Endothelial cell of hepatic sinusoid (primary cell): ENCODE measurements at regions not wholly inside any gene's neighbourhood (a gene's known extent, or its start where the extent isn't known, plus 50 kb on each side); places are given as distances from the start of the nearest gene placed in this dataset.

Experiments used
- in situ Hi-C: cut with HindIII; loops from 2 replicates; pipeline ENCODE4 v1.10.0; 2017; ENCODE audit warnings: low sequenced_read_pairs

- in situ Hi-C loops, result no loop called here
Measured at GRCh38 chr17:73694491-73694890, 50.2 kb upstream of the SDK2 start.

GRCh38 chr17:73695035-73695738, 50.9 kb upstream of the SDK2 start:
- in situ Hi-C loops, result no loop called here

- in situ Hi-C loops, result no loop called here
Measured at GRCh38 chr17:73696251-73696650, 52.0 kb upstream of the SDK2 start.

DNA sequence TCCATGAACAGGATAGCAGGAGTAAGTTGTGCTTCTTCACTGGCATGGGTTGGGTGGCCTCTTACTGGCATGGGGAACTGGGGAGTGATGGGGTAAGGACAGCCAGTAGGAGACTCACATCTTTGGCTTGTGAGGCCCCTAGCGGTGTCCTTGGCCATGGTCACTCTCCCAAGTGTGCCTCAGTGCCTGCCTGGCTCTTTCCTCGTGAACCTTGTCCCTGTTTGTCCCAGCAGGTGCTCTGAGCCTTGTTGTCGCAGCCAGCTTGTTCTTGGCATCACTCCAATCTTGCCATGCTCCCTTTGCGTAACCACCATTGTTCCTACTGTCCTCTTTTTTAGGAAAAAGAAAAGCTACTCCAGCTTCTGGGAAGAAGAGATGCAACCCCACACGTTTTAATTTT, 53.6 kb upstream of the SDK2 start:
- in situ Hi-C loops, result no loop called here

DNA sequence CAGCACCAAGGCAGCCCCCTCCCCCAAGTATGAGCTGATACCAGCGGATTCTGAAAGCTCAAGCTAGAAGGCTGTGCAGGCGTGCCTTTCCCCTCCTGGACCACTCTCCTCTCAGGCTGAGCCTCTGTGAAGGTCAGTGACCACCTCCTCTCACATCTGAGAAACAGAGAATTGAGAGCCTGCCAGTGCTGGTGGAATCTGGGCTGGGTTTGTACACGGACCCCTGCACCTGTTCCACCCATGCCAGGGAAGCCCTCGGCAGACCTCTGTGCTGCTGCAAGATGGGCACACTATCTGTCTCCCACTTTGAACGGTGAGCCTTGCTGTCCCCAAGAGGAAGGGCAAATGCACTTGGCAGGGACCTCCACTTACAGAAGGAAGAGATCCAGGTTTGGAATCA, 54.7 kb upstream of the SDK2 start:
- in situ Hi-C loops, result no loop called here

DNA sequence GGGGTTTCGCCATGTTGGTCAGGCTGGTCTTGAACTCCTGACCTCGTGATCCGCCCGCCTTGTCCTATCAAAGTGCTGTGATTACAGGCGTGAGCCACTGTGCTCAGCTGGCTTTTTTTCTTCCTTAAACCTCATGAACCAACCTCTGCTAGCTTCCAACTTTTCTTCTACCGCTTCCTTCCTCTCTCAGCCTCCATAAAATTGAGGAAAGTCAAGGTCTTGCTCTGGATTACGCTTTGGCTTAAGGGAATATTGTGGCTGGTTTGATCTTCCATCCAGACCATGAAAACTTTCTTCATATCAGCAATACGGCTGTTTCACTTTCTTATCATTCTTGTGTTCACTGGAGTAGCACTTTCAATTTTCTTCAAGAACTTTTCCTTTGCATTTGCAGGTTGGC, 57.5 kb upstream of the SDK2 start:
- in situ Hi-C loops, result loop anchor here (5.0 kb wide), 1 partner anchor 254 kb away; no protein-coding TSS in a partner anchor

GRCh38 chr17:73703192-73703591, 58.9 kb upstream of the SDK2 start:
- in situ Hi-C loops, result loop anchor here (5.0 kb wide), 1 partner anchor 256 kb away; no protein-coding TSS in a partner anchor

DNA sequence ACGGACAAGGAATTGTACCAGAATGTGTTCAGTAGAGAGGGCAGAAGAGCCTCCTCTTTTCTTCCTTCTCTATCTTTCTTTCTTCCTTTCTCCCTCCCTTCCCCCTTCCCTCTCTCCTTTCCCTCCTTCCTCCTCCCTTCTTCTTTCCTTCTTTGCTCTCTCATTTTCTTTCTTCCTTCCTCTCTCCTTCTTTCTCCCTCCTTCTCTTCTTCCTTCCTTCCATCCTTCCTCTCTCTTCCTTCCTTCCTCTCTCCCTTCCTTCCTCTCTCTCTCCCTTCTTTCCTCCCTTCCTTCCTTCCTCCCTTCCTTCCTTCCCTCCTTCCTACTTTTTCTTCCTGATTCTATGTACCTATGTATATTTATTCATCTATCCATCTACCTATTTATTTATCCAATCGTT, 59.7 kb upstream of the SDK2 start:
- in situ Hi-C loops, result loop anchor here (5.0 kb wide), 1 partner anchor 257 kb away; no protein-coding TSS in a partner anchor

- in situ Hi-C loops, result no loop called here
Measured at GRCh38 chr17:73705594-73705993, 61.3 kb upstream of the SDK2 start.

DNA sequence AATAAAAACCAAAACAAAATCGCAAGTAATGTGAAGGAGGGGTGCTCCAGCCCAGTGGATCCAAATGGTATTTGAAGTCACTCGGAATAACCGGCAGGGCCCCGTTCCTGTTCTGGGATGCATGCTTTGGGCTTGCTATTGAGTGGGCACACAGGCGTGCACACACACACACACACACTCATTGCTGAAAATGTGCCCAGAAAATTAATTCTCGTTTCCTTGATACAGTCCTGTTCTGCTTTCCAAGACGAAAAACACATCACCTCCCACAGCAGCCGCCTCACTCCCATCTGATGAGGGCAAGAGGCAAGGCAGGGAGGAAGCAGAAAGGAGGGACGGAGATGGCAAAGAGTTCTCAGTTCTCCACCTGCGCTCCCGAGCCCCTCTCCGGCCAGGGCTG, 62.2 kb upstream of the SDK2 start:
- in situ Hi-C loops, result no loop called here

DNA sequence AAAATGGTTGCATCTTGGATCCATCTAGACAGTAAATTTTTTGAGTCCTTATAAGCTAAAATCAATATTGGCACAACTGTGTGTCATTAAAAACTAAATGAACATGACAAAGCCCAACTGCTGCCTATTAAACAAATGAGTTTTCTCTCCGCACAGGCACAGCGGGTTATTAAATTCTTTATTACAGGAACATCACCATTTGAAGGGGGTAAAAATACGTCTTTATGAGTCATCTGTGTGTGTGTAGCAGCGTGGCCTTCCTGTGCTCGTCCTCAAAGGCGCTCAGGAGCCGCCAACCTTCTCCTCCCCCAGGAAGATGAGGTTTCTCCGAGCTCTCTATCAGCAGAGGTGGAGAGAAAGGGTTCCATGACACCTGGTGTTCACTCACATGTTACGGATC, 62.6 kb upstream of the SDK2 start:
- in situ Hi-C loops, result no loop called here

DNA sequence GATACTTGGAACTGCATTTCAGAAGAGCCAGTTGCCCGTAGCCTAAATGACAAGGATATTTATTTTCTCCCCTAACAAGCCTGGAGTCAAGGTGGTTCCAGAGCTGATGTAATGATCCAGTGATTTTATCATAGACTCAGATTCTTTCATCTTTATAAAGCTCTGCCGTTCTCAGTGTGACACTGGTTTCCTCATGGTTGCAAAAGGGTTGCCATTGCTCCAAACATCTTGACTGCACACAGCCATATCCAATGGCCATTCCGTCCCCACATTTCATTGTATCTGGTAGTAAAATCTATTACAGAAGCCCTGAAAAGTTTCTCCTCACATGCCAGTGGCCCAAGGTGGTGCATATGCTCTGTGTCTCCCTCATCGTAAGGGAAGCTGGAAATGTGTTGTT, 63.1 kb upstream of the SDK2 start:
- in situ Hi-C loops, result no loop called here

- in situ Hi-C loops, result no loop called here
Measured at GRCh38 chr17:73710095-73710592, 65.9 kb upstream of the SDK2 start.

DNA sequence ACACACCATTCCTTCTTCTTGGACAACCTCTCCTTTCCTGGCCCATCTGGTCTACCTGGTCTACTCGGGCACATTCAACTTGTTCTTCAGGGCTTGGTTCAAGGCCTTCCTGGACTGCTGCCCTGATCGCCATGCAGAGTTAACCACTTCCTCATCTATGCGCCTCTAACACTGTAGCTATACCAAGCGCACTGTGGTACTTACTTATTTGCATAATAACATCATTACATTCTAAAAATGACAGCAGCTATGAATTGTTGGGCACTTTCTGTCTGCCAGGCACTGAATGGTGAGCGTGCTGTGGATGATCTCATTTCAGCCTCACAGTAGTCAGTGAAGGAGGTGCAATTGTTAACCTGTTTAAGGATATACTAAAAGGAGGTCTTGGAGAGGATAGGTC, 66.9 kb upstream of the SDK2 start:
- in situ Hi-C loops, result no loop called here

- in situ Hi-C loops, result no loop called here
Measured at GRCh38 chr17:73711916-73712315, 67.7 kb upstream of the SDK2 start.

GRCh38 chr17:73713136-73713535, 68.9 kb upstream of the SDK2 start:
- in situ Hi-C loops, result no loop called here

DNA sequence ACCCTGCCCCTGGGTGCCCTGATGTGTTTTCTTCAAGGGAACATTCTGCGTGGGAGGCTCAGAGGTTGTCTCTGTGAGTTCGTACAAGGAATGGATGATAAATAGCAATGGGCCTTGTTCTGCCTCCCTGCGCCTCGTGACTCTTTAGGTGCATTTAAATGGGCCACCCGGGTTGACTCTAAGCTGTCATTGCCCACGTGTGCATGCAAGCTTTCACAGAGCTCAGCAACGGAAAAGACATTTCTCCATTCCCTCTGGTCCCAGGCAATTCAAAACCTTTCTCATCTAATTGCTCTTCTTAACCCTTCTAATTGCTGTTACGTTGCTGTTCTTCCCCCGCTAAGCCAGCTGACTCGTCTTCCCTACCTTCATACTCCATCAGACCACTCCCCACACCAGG, 71.5 kb upstream of the SDK2 start:
- in situ Hi-C loops, result no loop called here

DNA sequence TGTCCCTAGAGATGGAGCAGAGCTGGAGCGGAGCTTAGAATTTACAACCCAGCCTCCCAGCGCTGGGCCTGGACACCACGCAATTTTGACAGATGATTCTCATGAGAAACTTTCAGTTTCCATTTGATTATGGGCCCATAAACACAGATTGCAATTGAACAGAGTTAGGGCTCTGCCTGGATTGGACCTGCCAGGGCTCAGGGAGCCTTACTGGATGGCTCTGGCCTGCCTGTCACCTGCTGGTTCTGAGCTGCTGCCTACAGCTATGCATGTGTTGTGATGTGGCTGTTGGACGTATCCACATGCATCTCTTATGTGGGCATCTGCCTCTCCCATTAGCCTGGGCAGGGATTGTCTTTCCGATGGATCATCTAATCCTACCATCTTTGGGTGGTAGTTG, 73.4 kb upstream of the SDK2 start:
- in situ Hi-C loops, result no loop called here

- in situ Hi-C loops, result no loop called here
Measured at GRCh38 chr17:73718362-73718761, 74.1 kb upstream of the SDK2 start.

- in situ Hi-C loops, result no loop called here
Measured at GRCh38 chr17:73718912-73719311, 74.7 kb upstream of the SDK2 start.

DNA sequence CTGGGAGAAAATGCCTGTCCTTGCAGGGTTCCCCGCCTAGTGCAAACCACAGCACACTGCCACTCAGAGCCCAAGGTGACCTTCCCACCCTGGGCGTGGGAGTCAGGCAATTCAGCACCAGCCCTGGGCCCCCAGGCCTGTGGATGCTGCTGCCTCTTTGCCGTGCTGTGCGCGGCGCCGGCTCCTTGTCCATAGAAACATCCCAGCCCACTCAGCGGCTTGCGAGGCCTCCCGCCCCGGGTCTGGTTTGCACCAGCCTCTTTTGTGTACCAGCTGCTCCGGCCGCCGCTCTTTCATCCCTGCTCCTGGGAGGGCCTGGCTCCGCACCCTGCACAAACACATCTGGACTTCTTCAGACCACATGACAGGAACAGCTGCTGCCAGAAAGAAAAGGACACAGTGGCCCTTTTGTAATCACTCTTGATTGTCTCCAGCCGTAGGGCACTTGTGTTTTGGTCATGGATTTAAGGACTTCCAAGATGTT, 75.4 kb upstream of the SDK2 start:
- in situ Hi-C loops, result no loop called here

DNA sequence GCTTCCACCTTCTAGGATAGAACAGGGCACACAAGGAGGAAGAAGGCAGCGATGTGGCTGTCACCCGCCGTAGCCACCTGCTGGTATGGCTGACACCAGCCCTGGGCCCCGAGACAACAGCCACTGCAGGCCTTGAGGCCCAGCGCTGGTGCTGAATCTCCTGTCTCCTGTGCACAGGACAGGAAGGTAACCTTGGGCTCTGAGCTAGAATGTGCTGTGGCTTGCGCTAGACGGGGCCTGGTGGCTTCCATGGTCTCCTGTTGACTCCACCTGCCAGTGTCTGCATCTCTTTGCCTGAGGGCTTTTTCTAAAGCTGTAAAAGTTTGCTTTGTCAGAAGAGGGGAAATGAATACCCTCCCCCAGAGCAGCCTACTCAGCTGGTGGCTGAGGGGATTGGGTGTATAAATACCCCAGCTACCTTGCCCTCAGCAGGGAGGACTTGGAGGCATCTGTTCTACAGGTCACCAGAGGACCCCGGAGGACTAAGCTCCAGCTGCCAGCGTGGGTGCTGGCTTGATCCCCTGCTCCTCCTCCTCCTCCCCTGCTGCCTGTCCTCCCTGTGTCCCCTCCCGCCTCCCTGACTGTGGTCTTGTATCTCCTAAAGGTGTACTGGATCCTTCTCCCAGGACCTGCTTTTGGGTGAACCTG, 76.1 kb upstream of the SDK2 start:
- in situ Hi-C loops, result no loop called here
